Muscle layer of duodenum (tissue), 2 donors: ENCODE measurements at regions not wholly inside any gene's neighbourhood (a gene's known extent, or its start where the extent isn't known, plus 50 kb on each side); places are given as distances from the start of the nearest gene placed in this dataset.
"Not testable (repeated sequence)": the region's sequence is repeated elsewhere in the genome, so short reads cannot be mapped to it uniquely, and the experiment has no call there.

ENCODE experiments used
- H3K27ac ChIP-seq: one replicate; pipeline ENCODE4 v1.7.0; 2013; ENCODE audit warnings: mild to moderate bottlenecking, low read length
- H3K27me3 ChIP-seq: one replicate; pipeline ENCODE4 v1.7.0; 2013; ENCODE audit warnings: low read depth, mild to moderate bottlenecking, control low read depth, low read length
- H3K36me3 ChIP-seq, 2 donors: one replicate each; pipeline ENCODE4 v1.7.0; 2013; ENCODE audit warnings: low read length in 2 of 2, control low read depth in 1 of 2, mild to moderate bottlenecking in 1 of 2; ENCODE audit not compliant: insufficient read depth in 2 of 2, control insufficient read depth in 1 of 2
- H3K4me1 ChIP-seq, 2 donors: one replicate each; pipeline ENCODE4 v1.7.0; 2013; ENCODE audit warnings: low read length in 2 of 2, mild to moderate bottlenecking in 2 of 2, control low read depth in 1 of 2, moderate library complexity in 1 of 2; ENCODE audit not compliant: insufficient read depth in 2 of 2, control insufficient read depth in 1 of 2
- H3K4me3 ChIP-seq, 2 donors: one replicate each; pipeline ENCODE4 v1.7.0; 2013; ENCODE audit warnings: low read length in 2 of 2, low read depth in 1 of 2, mild to moderate bottlenecking in 1 of 2
- H3K9me3 ChIP-seq, 2 donors: one replicate each; pipeline ENCODE4 v1.7.0; 2013; ENCODE audit warnings: low read length in 2 of 2, control low read depth in 1 of 2, mild to moderate bottlenecking in 1 of 2; ENCODE audit not compliant: control insufficient read depth in 1 of 2
- donor health status: healthy.

DNA sequence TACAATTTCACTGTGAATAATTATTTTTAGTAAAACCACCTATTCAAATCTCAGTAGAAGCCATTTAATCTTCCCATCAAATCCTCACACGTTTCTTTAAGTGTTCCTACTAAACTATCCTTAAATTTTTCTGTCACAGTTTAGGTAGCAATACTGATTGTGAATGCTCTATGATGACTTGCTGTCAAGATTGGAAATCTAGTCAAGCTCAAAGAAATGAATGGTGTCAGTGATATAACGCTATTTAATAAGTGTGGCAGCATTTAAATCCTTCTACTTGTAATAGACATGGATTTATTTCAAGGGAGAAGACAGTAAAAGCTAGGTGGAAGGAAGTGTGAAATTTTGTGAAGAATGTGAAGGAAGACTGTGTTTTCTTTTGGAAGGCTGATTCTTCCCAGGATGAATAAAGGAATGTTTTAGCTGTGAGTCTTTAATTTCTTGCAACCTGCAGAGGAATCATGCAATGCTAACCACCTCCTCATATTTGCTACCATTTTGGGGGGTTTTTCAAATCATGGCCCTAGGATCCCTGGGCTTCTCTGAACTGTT is 936.7 kb upstream of the NEGR1 start:
- Histone ChIP-seq H3K27ac (no peak overlapping the region), H3K36me3 (no peaks in the 10 kb centered on the region), H3K4me1 (no peaks in the 10 kb centered on the region), H3K27me3 (no peaks in the 10 kb centered on the region), H3K4me3 (no peak overlapping the region), H3K9me3 (peaks cover 0 to 4% of the 10 kb centered on the region in 2 donors)

DNA sequence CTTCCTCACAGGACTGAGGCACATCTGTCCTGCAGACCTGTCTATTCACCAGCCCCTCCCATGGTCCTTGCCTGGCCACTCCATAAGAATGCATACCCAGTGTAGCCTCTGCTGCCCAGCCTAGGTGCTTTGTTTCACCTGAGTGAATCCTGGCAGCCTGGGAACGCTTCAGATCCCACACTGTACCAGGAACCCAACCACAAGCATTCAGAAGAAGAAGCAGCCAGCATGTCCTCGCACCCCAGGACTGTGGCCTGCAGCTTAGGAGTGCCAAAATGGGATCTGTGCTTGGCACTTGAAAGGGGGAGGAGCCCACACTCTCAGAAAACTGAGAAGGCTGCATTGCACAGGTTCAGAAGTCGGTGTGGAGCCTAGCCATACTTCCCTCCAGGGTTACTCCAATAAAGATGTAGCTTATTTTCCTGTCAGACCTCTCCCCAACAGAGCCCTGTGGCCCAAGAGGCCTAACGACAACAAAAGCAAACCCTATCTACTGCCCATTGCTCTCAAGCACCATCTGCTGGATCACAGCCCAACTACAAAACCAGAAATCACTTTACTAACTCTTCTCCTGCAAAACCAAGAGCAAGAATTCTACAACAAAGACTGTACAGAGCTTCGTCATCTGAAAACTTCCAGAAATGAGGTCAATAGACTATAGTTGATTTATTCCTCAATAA is 923.1 kb upstream of the NEGR1 start:
- Histone ChIP-seq H3K4me3 (no peak overlapping the region), H3K9me3 (no peaks in the 10 kb centered on the region), H3K27me3 (no peaks in the 10 kb centered on the region), H3K36me3 (no peaks in the 10 kb centered on the region), H3K4me1 (no peaks in the 10 kb centered on the region), H3K27ac (no peak overlapping the region)

DNA sequence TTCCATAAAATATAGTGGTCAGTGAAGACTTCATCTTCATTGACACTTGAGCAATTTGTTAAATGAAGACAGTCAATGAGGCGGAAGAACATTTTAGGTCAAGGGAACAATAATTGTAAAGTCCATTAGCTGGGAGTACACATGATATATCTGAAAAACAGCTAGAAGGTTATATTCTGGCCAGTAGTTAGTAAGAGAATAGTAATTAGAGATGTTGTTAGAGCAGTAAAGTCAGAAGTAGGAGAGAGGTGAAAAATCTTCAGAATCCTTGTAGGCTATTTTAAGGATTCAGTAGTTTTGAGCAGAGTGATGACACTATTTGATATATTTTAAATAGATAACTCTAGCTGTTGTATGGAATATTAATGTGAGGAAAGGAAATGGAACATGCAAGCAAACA is 915.6 kb upstream of the NEGR1 start:
- Histone ChIP-seq H3K9me3 (peaks cover 0 to 3% of the 10 kb centered on the region in 2 donors), H3K27ac (no peak overlapping the region), H3K4me3 (no peak overlapping the region), H3K36me3 (no peaks in the 10 kb centered on the region), H3K4me1 (no peaks in the 10 kb centered on the region), H3K27me3 (no peaks in the 10 kb centered on the region)

DNA sequence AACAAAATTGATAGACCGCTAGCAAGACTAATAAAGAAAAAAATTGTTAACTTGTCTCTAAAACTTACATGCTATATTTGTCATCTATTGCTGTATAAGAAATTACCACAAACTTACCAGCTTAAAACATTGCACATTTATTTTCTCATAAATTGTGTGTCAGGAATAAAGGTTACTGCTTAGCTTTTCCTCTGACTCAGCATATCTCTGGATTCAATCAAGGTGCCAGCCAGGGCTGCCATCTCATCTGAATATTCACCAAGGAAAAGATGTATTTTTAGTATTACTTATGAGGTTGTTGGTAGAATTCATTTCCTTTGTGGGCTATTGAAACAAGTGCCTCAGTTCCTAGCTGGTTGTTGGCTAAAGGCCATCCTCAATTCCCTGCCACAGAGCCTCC is 912.6 kb upstream of the NEGR1 start:
- Histone ChIP-seq H3K4me3 (no peak overlapping the region), H3K36me3 (no peaks in the 10 kb centered on the region), H3K27me3 (no peaks in the 10 kb centered on the region), H3K4me1 (no peaks in the 10 kb centered on the region), H3K9me3 (peaks cover 0 to 3% of the 10 kb centered on the region in 2 donors), H3K27ac (no peak overlapping the region)

DNA sequence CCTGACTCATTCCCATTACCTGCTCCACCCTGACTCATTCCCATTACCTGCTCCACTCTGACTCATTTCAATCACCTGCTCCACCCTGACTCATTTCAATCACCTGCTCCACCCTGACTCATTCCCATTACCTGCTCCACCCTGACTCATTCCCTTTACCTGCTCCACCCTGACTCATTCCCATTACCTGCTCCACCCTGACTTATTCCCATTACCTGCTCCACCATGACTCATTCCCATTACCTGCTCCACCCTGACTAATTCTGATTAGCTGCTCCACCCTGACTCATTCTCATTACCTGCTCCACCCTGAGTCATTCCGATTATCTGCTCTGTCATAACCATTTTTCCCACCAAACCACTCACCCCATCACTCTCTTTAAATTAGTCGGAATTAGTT is 901.2 kb upstream of the NEGR1 start:
- not testable (repeated sequence) for H3K4me3 ChIP-seq, H3K27ac ChIP-seq, H3K27me3 ChIP-seq, H3K9me3 ChIP-seq, H3K4me1 ChIP-seq, H3K36me3 ChIP-seq

DNA sequence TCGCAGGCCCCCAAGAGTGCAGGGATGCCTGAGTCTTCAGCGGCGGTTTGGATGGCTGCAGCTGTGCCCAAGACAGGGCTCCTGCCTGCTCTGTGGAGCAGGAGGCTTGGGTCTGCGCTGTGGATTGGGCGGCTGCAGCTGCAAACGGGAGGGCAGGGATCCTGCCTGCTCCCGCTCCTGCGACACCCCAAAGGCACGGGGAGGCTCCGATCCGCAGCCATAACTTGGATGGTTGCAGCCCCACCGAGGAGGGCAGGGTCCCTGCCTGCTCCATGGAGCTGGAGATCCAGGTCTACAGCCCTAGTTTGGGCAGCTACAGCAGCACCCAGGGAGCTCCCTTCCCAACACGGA is 898.8 kb upstream of the NEGR1 start:
- no peak overlapping the region for H3K27ac ChIP-seq
- H3K9me3 ChIP-seq, result no peaks in the 10 kb centered on the region
- no peaks in the 10 kb centered on the region for H3K27me3 ChIP-seq
- H3K36me3 ChIP-seq, result no peaks in the 10 kb centered on the region
- no peak overlapping the region for H3K4me3 ChIP-seq
- no peaks in the 10 kb centered on the region for H3K4me1 ChIP-seq

DNA sequence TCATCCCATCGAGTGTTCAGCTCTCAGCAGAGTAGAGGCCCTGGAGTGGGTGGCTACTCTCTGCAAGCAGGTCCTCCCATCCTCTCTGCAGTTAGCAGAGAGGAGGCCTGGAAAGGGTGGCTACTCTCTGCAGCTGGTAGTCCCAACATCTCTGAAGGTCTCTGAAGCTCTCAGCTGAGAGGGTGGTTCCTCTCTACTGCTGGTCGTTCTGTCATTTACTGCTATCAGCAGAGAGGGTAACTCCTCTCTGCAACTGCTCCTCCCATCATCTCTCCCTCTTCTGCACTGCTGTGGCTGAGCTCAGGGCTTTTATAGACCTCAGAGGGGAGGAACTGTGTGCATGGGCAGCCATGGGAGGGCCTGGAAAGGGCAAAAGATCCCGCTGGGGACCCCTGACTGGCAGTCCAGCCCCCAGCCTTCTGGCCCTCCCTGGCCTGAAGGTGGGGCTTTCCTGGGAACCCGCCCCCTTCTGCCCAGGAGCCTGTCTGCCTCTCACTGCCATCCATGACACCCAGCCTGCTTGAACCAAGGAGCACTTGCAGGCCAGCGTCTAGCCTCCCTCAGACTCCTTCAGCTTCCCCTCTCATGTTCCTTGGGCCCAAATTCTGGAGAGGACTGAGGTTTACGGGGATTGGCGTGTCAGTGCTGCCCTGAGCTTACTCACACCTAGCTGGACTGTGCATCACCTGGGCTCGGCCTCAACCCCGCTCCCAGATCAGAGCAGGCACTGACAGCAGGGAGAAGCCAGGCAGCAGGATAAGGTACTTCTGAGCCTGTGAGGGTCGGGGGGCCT is 898.3 kb upstream of the NEGR1 start:
- H3K27me3 ChIP-seq, result no peaks in the 10 kb centered on the region
- H3K4me3 ChIP-seq, result no peak overlapping the region
- no peaks in the 10 kb centered on the region for H3K36me3 ChIP-seq
- H3K9me3 ChIP-seq, result no peaks in the 10 kb centered on the region
- no peak overlapping the region for H3K27ac ChIP-seq
- no peaks in the 10 kb centered on the region for H3K4me1 ChIP-seq

DNA sequence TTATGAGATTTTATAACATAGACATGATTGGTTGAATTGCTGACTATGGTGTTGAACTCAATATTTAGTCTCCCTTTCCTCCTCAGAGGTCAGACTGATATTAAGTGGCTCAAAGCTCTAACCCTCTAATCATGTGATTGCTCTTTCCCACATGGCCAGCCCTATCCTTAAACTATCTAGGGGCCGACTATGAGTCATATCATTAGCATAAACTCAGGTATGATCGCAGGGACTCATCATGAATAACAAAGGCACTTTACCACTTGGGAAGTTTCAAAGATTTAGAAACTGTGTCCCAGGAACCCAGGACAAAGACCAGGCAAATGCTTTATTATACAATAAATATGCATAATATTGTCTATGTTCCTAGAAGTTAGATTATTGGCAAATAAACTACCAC is 894.6 kb upstream of the NEGR1 start:
- Histone ChIP-seq H3K4me3 (no peak overlapping the region), H3K27me3 (no peaks in the 10 kb centered on the region), H3K27ac (no peak overlapping the region), H3K4me1 (no peaks in the 10 kb centered on the region), H3K9me3 (no peaks in the 10 kb centered on the region), H3K36me3 (no peaks in the 10 kb centered on the region)

DNA sequence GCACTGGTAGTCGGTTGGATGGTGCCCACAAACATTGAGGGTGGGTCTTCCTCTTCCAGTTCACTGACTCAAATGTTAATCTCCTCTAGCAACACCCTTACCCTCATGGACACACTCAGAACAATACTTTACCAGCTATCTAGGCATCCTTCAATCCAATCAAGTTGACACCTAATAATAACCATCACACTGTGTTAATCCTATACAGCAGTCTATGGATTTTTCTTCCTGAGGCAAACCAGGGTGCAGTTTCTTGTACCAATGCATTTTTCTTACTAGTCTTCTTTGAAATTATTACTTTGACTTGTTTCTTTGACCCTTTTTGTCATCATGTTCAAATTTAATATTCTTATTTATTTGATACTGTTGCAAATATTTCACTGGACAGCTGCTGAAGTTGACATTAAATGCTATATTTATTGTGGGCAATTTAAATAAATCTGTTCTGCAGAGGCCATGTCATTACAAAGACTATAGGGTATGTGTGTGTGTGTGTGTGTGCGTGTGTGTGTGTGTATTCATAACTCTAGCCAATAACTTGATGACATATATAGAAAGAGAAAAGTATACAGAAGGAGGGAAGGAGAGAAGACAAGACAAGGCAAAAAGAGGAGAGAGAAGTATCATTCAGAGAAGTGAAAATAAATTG is 884.8 kb upstream of the NEGR1 start:
- Histone ChIP-seq H3K9me3 (no peaks in the 10 kb centered on the region), H3K4me3 (no peak overlapping the region), H3K36me3 (no peaks in the 10 kb centered on the region), H3K4me1 (no peaks in the 10 kb centered on the region), H3K27me3 (no peaks in the 10 kb centered on the region), H3K27ac (no peak overlapping the region)

DNA sequence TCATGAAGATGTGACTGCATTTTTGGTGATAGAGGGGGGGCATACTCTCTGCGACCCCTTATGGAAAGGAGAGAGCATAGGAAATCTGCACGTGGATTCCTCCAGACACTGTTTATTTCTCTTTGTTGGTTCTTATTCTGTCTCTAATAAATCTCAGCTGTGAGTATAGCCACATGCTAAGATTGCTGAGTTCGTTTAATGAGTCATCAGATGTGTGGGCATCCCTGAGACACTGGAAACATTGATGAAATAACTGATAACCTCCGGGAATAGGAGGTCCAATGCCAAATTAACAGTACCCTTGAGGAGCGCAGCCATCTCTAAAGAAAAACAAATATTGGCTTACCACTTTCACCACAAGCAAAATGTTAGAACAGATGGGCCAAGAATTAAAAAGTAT is 880.2 kb upstream of the NEGR1 start:
- Histone ChIP-seq H3K4me1 (no peaks in the 10 kb centered on the region), H3K36me3 (no peaks in the 10 kb centered on the region), H3K27ac (no peak overlapping the region)

DNA sequence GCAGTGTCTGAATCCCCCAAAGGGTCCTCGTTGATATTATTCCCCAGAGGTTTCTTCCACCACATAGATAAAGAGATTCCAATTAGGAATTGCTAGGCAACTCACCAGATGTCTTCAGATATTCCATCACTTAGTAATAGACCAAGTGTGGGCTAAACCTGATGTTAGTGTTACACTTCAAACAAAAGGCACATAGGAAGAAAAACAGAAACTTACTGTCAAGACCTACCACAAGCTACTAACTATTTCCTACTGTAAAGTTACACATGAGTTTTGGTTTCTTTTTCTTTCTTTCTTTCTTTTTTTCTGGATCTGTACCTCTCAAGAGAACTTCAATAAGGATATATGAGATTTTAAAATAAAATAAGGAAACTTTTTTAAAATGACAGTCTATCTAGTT is 879.1 kb upstream of the NEGR1 start:
- no peak overlapping the region for H3K4me3 ChIP-seq
- no peaks in the 10 kb centered on the region for H3K27me3 ChIP-seq
- H3K36me3 ChIP-seq, result no peaks in the 10 kb centered on the region
- H3K9me3 ChIP-seq, result no peaks in the 10 kb centered on the region
- no peaks in the 10 kb centered on the region for H3K4me1 ChIP-seq
- no peak overlapping the region for H3K27ac ChIP-seq

More for the DNA sequence above, 880.2 kb upstream of the NEGR1 start:
- Histone ChIP-seq H3K4me3 (no peak overlapping the region), H3K9me3 (no peaks in the 10 kb centered on the region), H3K27me3 (no peaks in the 10 kb centered on the region)
